ENCODE measurements at regions not wholly inside any gene's neighbourhood (a gene's known extent, or its start where the extent isn't known, plus 50 kb on each side); places are given as distances from the start of the nearest gene placed in this dataset.
A peak's percentile ranks its signal among the peaks of the same experiment; 100 is the strongest.

DNA sequence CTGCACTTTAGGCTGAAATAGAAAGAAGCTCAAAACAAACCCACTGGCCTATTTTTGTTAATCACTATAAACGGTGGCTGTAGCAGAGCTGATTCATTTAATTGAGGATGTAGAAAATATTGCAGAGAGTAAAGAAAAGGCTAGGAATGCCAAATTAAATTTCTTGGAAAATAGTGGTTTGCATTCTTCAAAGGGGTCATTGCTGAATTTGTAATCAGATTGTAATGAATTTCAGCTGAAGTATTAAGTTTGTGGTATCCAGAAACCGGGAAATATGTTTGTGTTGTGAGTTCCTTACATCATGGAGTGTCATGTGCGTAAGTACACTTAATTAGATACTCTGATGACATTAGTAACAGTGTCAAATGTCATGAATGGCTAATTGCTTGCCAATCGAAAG, 203.0 kb downstream of the SAMD5 start:
- DNase-seq (ENCODE audit: low read depth) (peak; percentile 67), FAIRE-seq (no peak)
- no peaks in the 10 kb centered on the region for H3K36me3 ChIP-seq (ENCODE audit: insufficient read depth, low read length)
- H3K79me2 ChIP-seq (ENCODE audit: insufficient read depth, low read length), result no peaks in the 10 kb centered on the region
- no peak overlapping the region for H3K27ac ChIP-seq (ENCODE audit: low read depth, low read length)
- TF ChIP-seq, protein P1, sequence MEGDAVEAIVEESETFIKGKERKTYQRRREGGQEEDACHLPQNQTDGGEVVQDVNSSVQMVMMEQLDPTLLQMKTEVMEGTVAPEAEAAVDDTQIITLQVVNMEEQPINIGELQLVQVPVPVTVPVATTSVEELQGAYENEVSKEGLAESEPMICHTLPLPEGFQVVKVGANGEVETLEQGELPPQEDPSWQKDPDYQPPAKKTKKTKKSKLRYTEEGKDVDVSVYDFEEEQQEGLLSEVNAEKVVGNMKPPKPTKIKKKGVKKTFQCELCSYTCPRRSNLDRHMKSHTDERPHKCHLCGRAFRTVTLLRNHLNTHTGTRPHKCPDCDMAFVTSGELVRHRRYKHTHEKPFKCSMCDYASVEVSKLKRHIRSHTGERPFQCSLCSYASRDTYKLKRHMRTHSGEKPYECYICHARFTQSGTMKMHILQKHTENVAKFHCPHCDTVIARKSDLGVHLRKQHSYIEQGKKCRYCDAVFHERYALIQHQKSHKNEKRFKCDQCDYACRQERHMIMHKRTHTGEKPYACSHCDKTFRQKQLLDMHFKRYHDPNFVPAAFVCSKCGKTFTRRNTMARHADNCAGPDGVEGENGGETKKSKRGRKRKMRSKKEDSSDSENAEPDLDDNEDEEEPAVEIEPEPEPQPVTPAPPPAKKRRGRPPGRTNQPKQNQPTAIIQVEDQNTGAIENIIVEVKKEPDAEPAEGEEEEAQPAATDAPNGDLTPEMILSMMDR (IDR thresholded peaks at IDR 0.05; ENCODE audit: insufficient read depth, low read depth, low read length), result no peak
- TF ChIP-seq EZH2 (IDR thresholded peaks at IDR 0.05; ENCODE audit: insufficient read depth, low read length), result no peak
- H3K4me3 ChIP-seq (ENCODE audit: insufficient read depth, low read depth, low read length), result no peak overlapping the region
- no peaks in the 10 kb centered on the region for H3K27me3 ChIP-seq (ENCODE audit: insufficient read depth, low read length)
- Mint-ChIP-seq H3K4me3 (ENCODE audit: unreplicated experiment) (no peak overlapping the region), H3K27me3 (ENCODE audit: low read depth, unreplicated experiment) (no peaks in the 10 kb centered on the region), H3K9me3 (ENCODE audit: unreplicated experiment) (peaks cover 2% of the 10 kb centered on the region), H3K27ac (ENCODE audit: unreplicated experiment) (no peak overlapping the region), H3K4me1 (ENCODE audit: low read depth, unreplicated experiment) (no peaks in the 10 kb centered on the region), H3K36me3 (ENCODE audit: low read depth, unreplicated experiment) (no peaks in the 10 kb centered on the region)
- no peaks in the 10 kb centered on the region for H3K9me3 ChIP-seq (ENCODE audit: insufficient read depth, low read depth, low read length)
- no peaks in the 10 kb centered on the region for H4K20me1 ChIP-seq (ENCODE audit: insufficient read depth, low read length)
- no peaks in the 10 kb centered on the region for H3K4me1 ChIP-seq (ENCODE audit: insufficient read depth, low read length)
- H2AFZ ChIP-seq (ENCODE audit: low read depth, low read length), result no peak overlapping the region
- no peak overlapping the region for H3K4me2 ChIP-seq (ENCODE audit: low read length)
- no peak overlapping the region for H3K9ac ChIP-seq (ENCODE audit: low read length)

DNA sequence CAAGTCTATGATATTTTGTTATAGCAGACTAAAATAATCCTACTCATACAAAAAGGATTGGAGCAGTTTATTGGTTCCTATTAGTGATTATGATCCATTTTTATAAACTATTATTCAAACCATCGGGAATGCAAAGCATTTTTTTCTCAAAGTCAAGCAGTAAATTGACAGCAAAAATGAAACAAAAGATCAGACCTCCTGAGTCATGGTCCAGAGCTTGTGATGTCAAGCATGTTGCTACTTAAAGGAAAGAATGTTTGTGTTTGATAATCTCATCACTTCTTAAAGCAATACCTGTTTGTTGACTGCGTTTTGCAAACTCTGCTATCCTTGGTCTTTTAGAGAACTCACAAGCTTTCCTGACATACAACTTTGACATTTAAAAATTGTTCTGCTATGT, 204.4 kb downstream of the SAMD5 start:
- Histone ChIP-seq H2AFZ (ENCODE audit: low read depth, low read length) (no peak overlapping the region), H3K4me2 (ENCODE audit: low read length) (no peak overlapping the region), H3K9ac (ENCODE audit: low read length) (no peak overlapping the region), H3K79me2 (ENCODE audit: insufficient read depth, low read length) (no peaks in the 10 kb centered on the region), H3K36me3 (ENCODE audit: insufficient read depth, low read length) (no peaks in the 10 kb centered on the region), H4K20me1 (ENCODE audit: insufficient read depth, low read length) (no peaks in the 10 kb centered on the region), H3K9me3 (ENCODE audit: insufficient read depth, low read depth, low read length) (no peaks in the 10 kb centered on the region), H3K4me3 (ENCODE audit: insufficient read depth, low read depth, low read length) (no peak overlapping the region), H3K4me1 (ENCODE audit: insufficient read depth, low read length) (no peaks in the 10 kb centered on the region), H3K27me3 (ENCODE audit: insufficient read depth, low read length) (no peaks in the 10 kb centered on the region), H3K27ac (ENCODE audit: low read depth, low read length) (no peak overlapping the region)
- H3K36me3 Mint-ChIP-seq (ENCODE audit: low read depth, unreplicated experiment), result no peaks in the 10 kb centered on the region
- no peak for FAIRE-seq
- TF ChIP-seq EZH2 (IDR thresholded peaks at IDR 0.05; ENCODE audit: insufficient read depth, low read length), result no peak
- no peaks in the 10 kb centered on the region for H3K4me1 Mint-ChIP-seq (ENCODE audit: low read depth, unreplicated experiment)
- H3K27ac Mint-ChIP-seq (ENCODE audit: unreplicated experiment), result no peak overlapping the region
- H3K4me3 Mint-ChIP-seq (ENCODE audit: unreplicated experiment), result no peak overlapping the region
- peaks cover 4% of the 10 kb centered on the region for H3K9me3 Mint-ChIP-seq (ENCODE audit: unreplicated experiment)
- peaks cover 2% of the 10 kb centered on the region for H3K27me3 Mint-ChIP-seq (ENCODE audit: low read depth, unreplicated experiment)
- DNase-seq (ENCODE audit: low read depth), result peak; percentile 9

DNA sequence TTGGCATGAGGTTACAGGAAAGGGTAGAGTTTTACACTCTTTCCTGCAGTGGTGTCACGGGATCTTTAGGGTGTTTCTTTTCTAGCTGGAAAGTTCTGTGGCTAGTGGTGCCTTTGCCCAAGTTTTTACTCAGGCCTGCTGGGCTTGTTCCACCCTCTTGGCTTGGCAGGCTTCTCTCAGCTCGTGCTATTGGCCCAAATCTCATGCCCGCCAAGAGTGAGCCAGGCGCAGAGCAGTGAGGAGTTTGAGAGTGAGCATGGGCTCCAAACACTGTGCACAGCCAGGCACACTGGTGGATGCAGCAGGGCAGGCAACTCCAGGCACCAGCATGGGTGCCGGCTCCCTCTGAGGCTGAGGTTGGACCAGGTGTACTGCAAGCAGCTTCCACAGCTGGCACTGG, 206.5 kb downstream of the SAMD5 start:
- H3K36me3 ChIP-seq (ENCODE audit: insufficient read depth, low read length), result no peaks in the 10 kb centered on the region
- Mint-ChIP-seq H3K4me3 (ENCODE audit: unreplicated experiment) (no peak overlapping the region), H3K36me3 (ENCODE audit: low read depth, unreplicated experiment) (no peaks in the 10 kb centered on the region), H3K27me3 (ENCODE audit: low read depth, unreplicated experiment) (peaks cover 3% of the 10 kb centered on the region), H3K4me1 (ENCODE audit: low read depth, unreplicated experiment) (no peaks in the 10 kb centered on the region), H3K9me3 (ENCODE audit: unreplicated experiment) (peaks cover 4% of the 10 kb centered on the region), H3K27ac (ENCODE audit: unreplicated experiment) (no peak overlapping the region)
- H3K4me2 ChIP-seq (ENCODE audit: low read length), result no peak overlapping the region
- H3K9me3 ChIP-seq (ENCODE audit: insufficient read depth, low read depth, low read length), result no peaks in the 10 kb centered on the region
- H3K9ac ChIP-seq (ENCODE audit: low read length), result no peak overlapping the region
- no peak overlapping the region for H3K27ac ChIP-seq (ENCODE audit: low read depth, low read length)
- no peaks in the 10 kb centered on the region for H3K79me2 ChIP-seq (ENCODE audit: insufficient read depth, low read length)
- FAIRE-seq (no peak), DNase-seq (ENCODE audit: low read depth) (no peak)
- no peaks in the 10 kb centered on the region for H3K4me1 ChIP-seq (ENCODE audit: insufficient read depth, low read length)
- no peak overlapping the region for H3K4me3 ChIP-seq (ENCODE audit: insufficient read depth, low read depth, low read length)
- TF ChIP-seq EZH2 (IDR thresholded peaks at IDR 0.05; ENCODE audit: insufficient read depth, low read length), result no peak
- TF ChIP-seq, protein P1 (IDR thresholded peaks at IDR 0.05; ENCODE audit: insufficient read depth, low read depth, low read length), result no peak
- no peaks in the 10 kb centered on the region for H4K20me1 ChIP-seq (ENCODE audit: insufficient read depth, low read length)
- no peak overlapping the region for H2AFZ ChIP-seq (ENCODE audit: low read depth, low read length)
- no peaks in the 10 kb centered on the region for H3K27me3 ChIP-seq (ENCODE audit: insufficient read depth, low read length)

Data from astrocyte (in vitro differentiated cells and primary cell).